ENCODE measurements at regions not wholly inside any gene's neighbourhood (a gene's known extent, or its start where the extent isn't known, plus 50 kb on each side); places are given as distances from the start of the nearest gene placed in this dataset.

- TF ChIP-seq GATA2 (IDR thresholded peaks at IDR 0.05; ENCODE audit: low read depth, low read length) = no peak
- TF ChIP-seq GATA3 (IDR thresholded peaks at IDR 0.05; ENCODE audit: low read depth, low read length) = no peak
Observed at GRCh38 chr13:103255587-103256301, 189.5 kb upstream of the SLC10A2 start.

Data from SH-SY5Y (cell line).